GM13977 (cell line): ENCODE measurements at regions not wholly inside any gene's neighbourhood (a gene's known extent, or its start where the extent isn't known, plus 50 kb on each side); places are given as distances from the start of the nearest gene placed in this dataset.

Experiments
- DNase-seq: peaks from one replicate; pipeline ENCODE4 v3.0.0; 2012; ENCODE audit warnings: low spot score
- in situ Hi-C: fragments of 300-500 bp; cut with MboI; formaldehyde crosslinking; loops from one replicate; pipeline ENCODE4 v1.12.0; 2022; ENCODE audit warnings: low sequenced_read_pairs, low pct_unique_long_range_greater_than_20kb, mixed read lengths, inconsistent platforms; ENCODE audit not compliant: unreplicated experiment
- TF ChIP-seq, protein P1 (sequence below): IDR thresholded peaks from 2 replicates; pipeline ENCODE4 v1.5.1; 2012; ENCODE audit warnings: mild to moderate bottlenecking, control low read depth; ENCODE audit not compliant: insufficient read depth; ENCODE audit errors: extremely low read depth, missing control alignments

GRCh38 chr5:89504051-89504450 is 621.1 kb upstream of the MEF2C start:
- DNase-seq = no peak
- in situ Hi-C loops = no loop called here

DNA sequence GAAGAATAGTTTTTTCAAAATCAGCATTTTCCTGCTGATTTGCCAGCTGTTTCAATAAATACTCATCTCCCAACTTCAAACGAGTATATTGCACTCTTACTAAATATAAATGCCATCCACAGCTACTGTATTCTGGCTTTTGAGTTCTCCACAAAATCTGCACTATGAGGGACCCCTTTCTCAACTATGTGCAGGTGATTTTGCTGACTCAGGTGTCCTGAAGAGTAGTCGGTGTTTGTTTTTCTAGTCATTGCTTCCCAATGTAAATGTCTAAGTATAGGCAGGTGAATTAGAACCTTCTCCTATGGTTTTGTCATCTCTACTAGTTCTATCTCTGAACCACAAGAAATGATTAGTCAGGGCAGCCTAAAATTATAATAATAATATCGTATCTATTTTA is 616.8 kb upstream of the MEF2C start:
- TF ChIP-seq, protein P1, sequence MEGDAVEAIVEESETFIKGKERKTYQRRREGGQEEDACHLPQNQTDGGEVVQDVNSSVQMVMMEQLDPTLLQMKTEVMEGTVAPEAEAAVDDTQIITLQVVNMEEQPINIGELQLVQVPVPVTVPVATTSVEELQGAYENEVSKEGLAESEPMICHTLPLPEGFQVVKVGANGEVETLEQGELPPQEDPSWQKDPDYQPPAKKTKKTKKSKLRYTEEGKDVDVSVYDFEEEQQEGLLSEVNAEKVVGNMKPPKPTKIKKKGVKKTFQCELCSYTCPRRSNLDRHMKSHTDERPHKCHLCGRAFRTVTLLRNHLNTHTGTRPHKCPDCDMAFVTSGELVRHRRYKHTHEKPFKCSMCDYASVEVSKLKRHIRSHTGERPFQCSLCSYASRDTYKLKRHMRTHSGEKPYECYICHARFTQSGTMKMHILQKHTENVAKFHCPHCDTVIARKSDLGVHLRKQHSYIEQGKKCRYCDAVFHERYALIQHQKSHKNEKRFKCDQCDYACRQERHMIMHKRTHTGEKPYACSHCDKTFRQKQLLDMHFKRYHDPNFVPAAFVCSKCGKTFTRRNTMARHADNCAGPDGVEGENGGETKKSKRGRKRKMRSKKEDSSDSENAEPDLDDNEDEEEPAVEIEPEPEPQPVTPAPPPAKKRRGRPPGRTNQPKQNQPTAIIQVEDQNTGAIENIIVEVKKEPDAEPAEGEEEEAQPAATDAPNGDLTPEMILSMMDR = no peak
- no peak for DNase-seq
- in situ Hi-C loops = no loop called here

More at GRCh38 chr5:89504051-89504450, 621.1 kb upstream of the MEF2C start:
- TF ChIP-seq, protein P1 = no peak

- DNase-seq = no peak
- TF ChIP-seq, protein P1 = no peak
- in situ Hi-C loops = no loop called here
Observed at GRCh38 chr5:89498699-89499098, 615.7 kb upstream of the MEF2C start.

GRCh38 chr5:89493414-89493813 is 610.4 kb upstream of the MEF2C start:
- in situ Hi-C loops = no loop called here
- DNase-seq = no peak
- TF ChIP-seq, protein P1 = no peak

DNA sequence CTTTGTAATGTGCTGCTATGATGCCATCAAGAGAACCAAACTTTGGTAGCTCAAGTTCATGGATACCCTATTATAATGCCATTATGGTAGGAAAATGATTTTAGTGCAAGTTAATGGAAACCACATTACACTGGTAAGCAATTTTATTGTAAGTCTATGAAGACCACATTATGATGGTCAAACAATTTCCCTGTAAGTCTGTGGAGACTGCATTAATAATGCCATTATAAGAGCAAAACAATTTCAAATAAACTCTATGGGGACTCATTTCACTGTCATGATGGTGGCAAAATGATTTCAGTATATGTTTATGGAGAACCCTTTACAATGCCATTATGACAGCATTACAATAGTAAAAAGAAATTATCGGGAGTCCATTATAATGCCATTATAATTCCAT is 602.0 kb upstream of the MEF2C start:
- TF ChIP-seq, protein P1 = no peak
- in situ Hi-C loops = no loop called here
- no peak for DNase-seq

- in situ Hi-C loops = no loop called here
- TF ChIP-seq, protein P1 = no peak
- no peak for DNase-seq
Observed at GRCh38 chr5:89480406-89481007, 597.5 kb upstream of the MEF2C start.
